K562 (cell line): ENCODE measurements at regions not wholly inside any gene's neighbourhood (a gene's known extent, or its start where the extent isn't known, plus 50 kb on each side); places are given as distances from the start of the nearest gene placed in this dataset.

ENCODE experiments used
- ATAC-seq: fragments of 200-7000 bp; cut with Tn5 transposase; 3 replicates; pipeline ENCODE4 v1.9.1; 2020; ENCODE audit warnings: moderate library complexity
- BruUV-seq: library from RNA; stranded (reverse); fragments of 400-500 nt; replicated peaks from 2 replicates; lab custom pipeline; 2021; lab: Mats Ljungman, UMichigan
- CTCF ChIA-PET: fragments of 300-600 bp; formaldehyde crosslinking; extraction: SDS; loops from one replicate; lab custom pipeline; 2021; ENCODE audit warnings: low intra/inter-chr PET ratio; lab: Yijun Ruan, JAX
- POLR2A ChIA-PET: fragments of 300-600, 350-650 bp; sonication (Branson Sonifier 250); formaldehyde crosslinking; extraction: SDS; loops from one replicate; lab custom pipeline; 2021; ENCODE audit warnings: antibody characterized with exemption, inconsistent platforms; lab: Yijun Ruan, JAX
- DNase-seq, 4 experiments: peaks; one replicate each; pipeline versions ENCODE4 v3.0.0 to v3.0.0-alpha.2; 2011 to 2018; ENCODE audit warnings: low spot score in 3 of 4, mixed read lengths in 3 of 4; ENCODE audit errors: extremely low read depth in 1 of 4
- FAIRE-seq: peaks from 2 replicates; lab custom pipeline; 2011; peaks lifted over from hg19 to GRCh38; lab: Jason Lieb, UNC
- H2AFZ ChIP-seq: 2 replicates; pipeline ENCODE4 v1.6.0; 2011; ENCODE audit warnings: low read depth, low read length, control low read depth, inconsistent platforms
- H3K27ac ChIP-seq: fragments of 200-600 bp; 3 replicates; pipeline ENCODE4 v1.8.0; 2011; ENCODE audit warnings: low read depth, mild to moderate bottlenecking, control low read depth, inconsistent platforms, low read length, moderate library complexity, mixed read lengths; ENCODE audit errors: extremely low read depth
- H3K27me3 ChIP-seq, 2 experiments: fragments of 300-600 bp in 1 of 2; 2 replicates in 1 of 2; 3 replicates in 1 of 2; pipeline versions ENCODE4 v1.6.0 to v1.8.0; 2011; ENCODE audit warnings: inconsistent platforms in 2 of 2, low read length in 2 of 2, mild to moderate bottlenecking in 1 of 2, mixed read lengths in 1 of 2, moderate library complexity in 1 of 2; ENCODE audit not compliant: control insufficient read depth in 2 of 2, insufficient read depth in 2 of 2
- H3K36me3 ChIP-seq: fragments of 300-600 bp; 3 replicates; pipeline ENCODE4 v1.8.0; 2011; ENCODE audit warnings: mild to moderate bottlenecking, low read length, inconsistent platforms; ENCODE audit not compliant: control insufficient read depth, insufficient read depth
- H3K4me1 ChIP-seq, 2 experiments: fragments of 200-600 bp in 1 of 2; replicated peaks in 1 of 2; 2 replicates in 1 of 2; 3 replicates in 1 of 2; pipeline versions ENCODE4 v1.5.1 to v1.8.0; 2011; ENCODE audit warnings: inconsistent platforms in 2 of 2, low read length in 2 of 2, mild to moderate bottlenecking in 1 of 2, mixed read lengths in 1 of 2, moderate library complexity in 1 of 2; ENCODE audit not compliant: control insufficient read depth in 2 of 2, insufficient read depth in 2 of 2
- H3K4me2 ChIP-seq: 2 replicates; pipeline ENCODE4 v1.6.1; 2011; ENCODE audit warnings: low read length, control low read depth, inconsistent platforms, mixed read lengths; ENCODE audit not compliant: insufficient read depth
- H3K4me3 ChIP-seq: fragments of 200-600 bp; sonication (generic), shearing (Covaris generic); 2 replicates; pipeline ENCODE4 v1.5.1; 2016; ENCODE audit warnings: control low read depth, inconsistent platforms
- H3K79me2 ChIP-seq: fragments of 200-600 bp; 3 replicates; pipeline ENCODE4 v1.8.0; 2011; ENCODE audit warnings: low read length, inconsistent platforms; ENCODE audit not compliant: control insufficient read depth, insufficient read depth
- H3K9ac ChIP-seq, 2 experiments: 2 replicates each; pipeline versions ENCODE4 v1.6.0 to v1.6.1; 2011; ENCODE audit warnings: low read depth in 2 of 2, low read length in 2 of 2, control low read depth in 1 of 2, inconsistent platforms in 1 of 2, mild to moderate bottlenecking in 1 of 2, mixed read lengths in 1 of 2; ENCODE audit not compliant: insufficient read depth in 1 of 2
- H3K9me1 ChIP-seq: one replicate; pipeline ENCODE4 v1.6.0; 2011; ENCODE audit warnings: inconsistent platforms, mild to moderate bottlenecking, low read length, moderate library complexity; ENCODE audit not compliant: control insufficient read depth, insufficient read depth
- H3K9me3 ChIP-seq: replicated peaks from 2 replicates; pipeline ENCODE4 v1.5.1; 2011; ENCODE audit warnings: low read depth, low read length, inconsistent platforms; ENCODE audit not compliant: control insufficient read depth, insufficient read depth
- H4K20me1 ChIP-seq: replicated peaks from 2 replicates; pipeline ENCODE4 v1.6.1; 2011; ENCODE audit warnings: low read length, inconsistent platforms, mixed read lengths; ENCODE audit not compliant: control insufficient read depth, insufficient read depth
- ATF6 ChIP-seq: sonication (generic); formaldehyde crosslinking; IDR thresholded peaks from 2 replicates; pipeline ENCODE4 v1.4.0; 2020; ENCODE audit warnings: mild to moderate bottlenecking, missing genetic modification reagents
- CBX5 ChIP-seq: IDR thresholded peaks from 2 replicates; pipeline ENCODE4 v1.6.1; 2014; ENCODE audit warnings: low read depth, borderline replicate concordance
- FOXP4 ChIP-seq: sonication (generic); formaldehyde crosslinking; IDR thresholded peaks from 2 replicates; pipeline ENCODE4 v1.8.0; 2022; ENCODE audit warnings: mild to moderate bottlenecking, missing genetic modification reagents, borderline replicate concordance
- HDAC2 ChIP-seq: fragments of 450-650 bp; IDR thresholded peaks from 2 replicates; pipeline ENCODE4 v1.6.1; 2016; ENCODE audit warnings: mild to moderate bottlenecking
- MAFF ChIP-seq: IDR thresholded peaks from 2 replicates; pipeline ENCODE4 v1.6.1; 2012; ENCODE audit warnings: low read length, improper control_type of control experiment
- MAFK ChIP-seq: IDR thresholded peaks from 2 replicates; pipeline ENCODE4 v1.6.1; 2011; ENCODE audit warnings: low read length, improper control_type of control experiment
- RBM25 ChIP-seq: fragments of 200-400 bp; formaldehyde crosslinking; IDR thresholded peaks from 2 replicates; pipeline ENCODE4 v1.6.1; 2018; ENCODE audit warnings: low read length, low read depth, moderate library complexity; ENCODE audit not compliant: severe bottlenecking
- THAP12 ChIP-seq: fragments of 250-450 bp; sonication (Bioruptor Pico); IDR thresholded peaks from 2 replicates; pipeline ENCODE4 v1.9.0; 2021; ENCODE audit warnings: mild to moderate bottlenecking, inconsistent platforms
- ZC3H11A ChIP-seq: IDR thresholded peaks from 2 replicates; pipeline ENCODE4 v1.6.1; 2012; ENCODE audit warnings: low read depth, low read length, improper control_type of control experiment
- ZNF165 ChIP-seq: fragments of 250-450 bp; sonication (Bioruptor Pico); IDR thresholded peaks from 2 replicates; pipeline ENCODE4 v1.4.0; 2020; ENCODE audit warnings: borderline replicate concordance
- WGBS: fragments of 100-300 bp; shearing (Covaris generic); methylation state at CpG from one replicate; pipeline ENCODE4 v1.1.6; 2016; ENCODE audit warnings: low coverage, mixed read lengths; ENCODE audit not compliant: insufficient coverage; ENCODE audit errors: missing lambda C conversion rate; 5-methylcytosine and 5-hydroxymethylcytosine counted together
- in situ Hi-C: fragments of 300-500 bp; cut with MboI; formaldehyde crosslinking; loops from 4 replicates; pipeline ENCODE4 v1.15.0; 2018; ENCODE audit warnings: inconsistent platforms, mixed read lengths
- intact Hi-C: fragments of 100-400 bp; cut with micrococcal nuclease; formaldehyde crosslinking; loops from 2 replicates; pipeline ENCODE4 v1.14.2; 2022

- TF ChIP-seq HDAC2 (no peak), ZC3H11A (no peak), CBX5 (no peak)
Measured at GRCh38 chr1:199305053-199305452, 666.2 kb downstream of the PTPRC start (continued).

- CTCF ChIA-PET, result no interaction called here
- FAIRE-seq, result no peak
- no peaks in the 10 kb centered on the region for H3K36me3 ChIP-seq
- no peaks in the 10 kb centered on the region for H3K79me2 ChIP-seq
- no peak overlapping the region for H3K27ac ChIP-seq
- intact Hi-C loops, result no loop called here
- no peaks in the 10 kb centered on the region for H3K4me1 ChIP-seq
- no peaks in the 10 kb centered on the region for H4K20me1 ChIP-seq
- no peak for ATAC-seq
- H3K9me3 ChIP-seq, result no peaks in the 10 kb centered on the region
- no peak overlapping the region for H3K4me2 ChIP-seq
- no peak overlapping the region for H3K9ac ChIP-seq
- BruUV-seq, result no TSS peak
- H3K9me1 ChIP-seq, result no peaks in the 10 kb centered on the region
- no peak for DNase-seq
- POLR2A ChIA-PET, result no interaction called here
- H3K27me3 ChIP-seq, result no peaks in the 10 kb centered on the region
- no peak overlapping the region for H2AFZ ChIP-seq
- TF ChIP-seq RBM25 (no peak), ZNF165 (CRISPR knock-in tag) (no peak), ATF6 (CRISPR knock-in tag) (no peak), FOXP4 (CRISPR knock-in tag) (no peak), MAFK (no peak), MAFF (no peak), THAP12 (CRISPR knock-in tag) (no peak)
- TF ChIP-seq, all 486 proteins: peak for 0
- WGBS, result 2% methylated on average over 6 of the region's 6 CpGs
- in situ Hi-C loops, result no loop called here
- H3K4me3 ChIP-seq, result no peak overlapping the region
Measured at GRCh38 chr1:199307496-199308264, 668.8 kb downstream of the PTPRC start.
